ENCODE measurements at regions not wholly inside any gene's neighbourhood (a gene's known extent, or its start where the extent isn't known, plus 50 kb on each side); places are given as distances from the start of the nearest gene placed in this dataset.

DNA sequence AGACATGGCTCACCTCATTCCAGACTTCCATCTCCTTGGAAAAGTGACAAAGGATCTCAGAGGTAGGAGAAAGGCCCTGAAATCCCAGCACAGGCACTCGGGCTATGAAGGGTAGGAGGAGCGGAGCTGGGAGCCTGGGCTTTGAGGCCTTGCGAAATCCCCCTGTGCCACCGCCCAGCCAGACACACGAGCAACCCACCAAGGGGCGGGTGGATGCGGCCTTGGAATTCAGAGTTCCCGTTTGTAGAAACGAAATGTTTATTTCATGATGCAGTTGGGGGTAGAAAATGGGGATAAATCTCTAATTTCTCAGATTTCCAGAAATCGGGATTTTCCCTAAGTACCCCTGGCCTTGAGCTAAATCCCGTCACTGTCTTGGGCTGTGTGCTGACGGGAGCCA lies 177.1 kb upstream of the HDAC4 start:
- peaks cover 2% of the 10 kb centered on the region for H3K27me3 Mint-ChIP-seq (ENCODE audit: unreplicated experiment)
- H3K36me3 Mint-ChIP-seq (ENCODE audit: unreplicated experiment), result peaks cover 4% of the 10 kb centered on the region
- TF ChIP-seq, protein P1, sequence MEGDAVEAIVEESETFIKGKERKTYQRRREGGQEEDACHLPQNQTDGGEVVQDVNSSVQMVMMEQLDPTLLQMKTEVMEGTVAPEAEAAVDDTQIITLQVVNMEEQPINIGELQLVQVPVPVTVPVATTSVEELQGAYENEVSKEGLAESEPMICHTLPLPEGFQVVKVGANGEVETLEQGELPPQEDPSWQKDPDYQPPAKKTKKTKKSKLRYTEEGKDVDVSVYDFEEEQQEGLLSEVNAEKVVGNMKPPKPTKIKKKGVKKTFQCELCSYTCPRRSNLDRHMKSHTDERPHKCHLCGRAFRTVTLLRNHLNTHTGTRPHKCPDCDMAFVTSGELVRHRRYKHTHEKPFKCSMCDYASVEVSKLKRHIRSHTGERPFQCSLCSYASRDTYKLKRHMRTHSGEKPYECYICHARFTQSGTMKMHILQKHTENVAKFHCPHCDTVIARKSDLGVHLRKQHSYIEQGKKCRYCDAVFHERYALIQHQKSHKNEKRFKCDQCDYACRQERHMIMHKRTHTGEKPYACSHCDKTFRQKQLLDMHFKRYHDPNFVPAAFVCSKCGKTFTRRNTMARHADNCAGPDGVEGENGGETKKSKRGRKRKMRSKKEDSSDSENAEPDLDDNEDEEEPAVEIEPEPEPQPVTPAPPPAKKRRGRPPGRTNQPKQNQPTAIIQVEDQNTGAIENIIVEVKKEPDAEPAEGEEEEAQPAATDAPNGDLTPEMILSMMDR (IDR thresholded peaks at IDR 0.05; ENCODE audit: partially characterized antibody, unreplicated experiment), result no peak
- peaks cover 2% of the 10 kb centered on the region for H3K4me1 Mint-ChIP-seq (ENCODE audit: low read depth, unreplicated experiment)
- no peak overlapping the region for H3K27ac Mint-ChIP-seq (ENCODE audit: unreplicated experiment)
- no peak for DNase-seq
- H3K9me3 Mint-ChIP-seq (ENCODE audit: unreplicated experiment), result peaks cover 6% of the 10 kb centered on the region
- no peak overlapping the region for H3K4me3 Mint-ChIP-seq (ENCODE audit: unreplicated experiment)

DNA sequence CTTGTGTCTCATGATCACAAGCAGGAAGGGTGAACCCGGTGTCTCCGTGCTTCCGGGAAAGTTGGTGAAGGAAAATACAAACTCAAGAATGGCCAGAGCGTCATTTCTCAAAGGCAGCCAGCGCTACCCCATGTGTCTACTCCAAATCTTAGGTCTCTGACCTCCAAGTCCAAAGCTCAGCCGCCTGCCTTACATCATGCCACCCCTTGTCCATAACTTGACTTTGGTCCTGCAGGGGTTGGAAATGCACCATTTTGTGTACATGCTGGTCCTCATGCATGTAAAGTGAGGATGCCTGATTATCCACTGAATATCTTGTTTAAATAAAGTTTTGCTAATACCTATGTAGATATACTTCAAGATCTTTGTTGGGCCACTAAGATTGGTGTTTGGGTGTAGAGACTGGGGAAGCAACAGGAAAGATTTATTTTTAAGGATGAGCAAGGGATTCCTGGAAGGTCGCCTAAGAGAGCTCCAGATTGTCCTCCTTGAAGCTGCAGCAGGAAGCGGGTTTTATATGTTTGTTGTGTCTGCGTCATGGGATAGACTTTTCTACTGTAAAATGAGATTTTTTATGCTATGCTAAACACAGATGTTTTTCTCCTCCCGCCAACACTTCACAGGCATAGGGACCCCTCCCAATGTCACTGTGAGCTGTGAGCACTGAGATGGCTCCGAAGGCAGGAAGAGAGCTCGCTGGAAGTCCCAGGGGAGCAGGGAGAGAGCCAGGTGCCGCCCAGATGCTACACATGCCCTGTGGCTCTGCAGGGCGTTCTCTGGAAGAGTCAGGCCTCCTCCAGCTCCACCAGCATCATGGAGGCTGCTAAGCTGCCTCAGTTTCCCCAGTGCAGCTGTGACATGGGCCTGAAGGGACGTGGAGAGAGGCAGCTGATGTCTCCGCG lies 176.2 kb upstream of the HDAC4 start:
- Mint-ChIP-seq H3K27me3 (ENCODE audit: unreplicated experiment) (peaks cover 2% of the 10 kb centered on the region), H3K27ac (ENCODE audit: unreplicated experiment) (no peak overlapping the region), H3K9me3 (ENCODE audit: unreplicated experiment) (peaks cover 6% of the 10 kb centered on the region), H3K36me3 (ENCODE audit: unreplicated experiment) (peaks cover 4% of the 10 kb centered on the region), H3K4me3 (ENCODE audit: unreplicated experiment) (no peak overlapping the region), H3K4me1 (ENCODE audit: low read depth, unreplicated experiment) (peaks cover 2% of the 10 kb centered on the region)
- peak; percentile 24 for DNase-seq
- TF ChIP-seq, protein P1 (IDR thresholded peaks at IDR 0.05; ENCODE audit: partially characterized antibody, unreplicated experiment), result no peak

DNA sequence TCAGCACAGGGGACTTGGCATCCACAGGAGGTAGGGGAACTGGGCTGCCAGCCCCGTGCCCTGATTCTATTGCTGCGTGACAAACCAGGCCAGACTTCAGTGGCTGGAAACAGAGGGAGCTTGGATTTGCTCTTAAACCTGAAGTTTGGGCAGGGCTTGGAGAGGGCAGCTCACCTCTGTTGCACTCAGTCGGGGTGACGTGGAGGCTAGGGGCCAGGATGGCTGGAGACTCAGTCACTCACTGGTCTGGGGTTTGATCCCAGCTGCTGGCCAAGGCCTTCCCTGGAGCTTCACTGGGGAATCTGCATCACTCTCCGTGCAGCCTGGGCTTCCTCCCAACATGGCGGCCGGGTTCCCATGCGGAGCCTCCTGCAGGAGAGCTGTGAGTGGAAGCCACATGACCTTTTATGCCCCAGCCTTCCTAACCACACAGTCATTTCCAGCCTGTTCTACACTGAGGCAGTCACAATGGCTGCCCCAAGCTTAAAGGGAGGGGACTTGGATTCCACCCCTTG lies 175.2 kb upstream of the HDAC4 start:
- TF ChIP-seq, protein P1 (IDR thresholded peaks at IDR 0.05; ENCODE audit: partially characterized antibody, unreplicated experiment), result no peak
- peak; percentile 7 for DNase-seq
- H3K9me3 Mint-ChIP-seq (ENCODE audit: unreplicated experiment), result peaks cover 6% of the 10 kb centered on the region
- peaks cover 2% of the 10 kb centered on the region for H3K36me3 Mint-ChIP-seq (ENCODE audit: unreplicated experiment)
- H3K27me3 Mint-ChIP-seq (ENCODE audit: unreplicated experiment), result peaks cover 1% of the 10 kb centered on the region
- no peak overlapping the region for H3K27ac Mint-ChIP-seq (ENCODE audit: unreplicated experiment)
- no peak overlapping the region for H3K4me3 Mint-ChIP-seq (ENCODE audit: unreplicated experiment)
- peaks cover 2% of the 10 kb centered on the region for H3K4me1 Mint-ChIP-seq (ENCODE audit: low read depth, unreplicated experiment)

DNA sequence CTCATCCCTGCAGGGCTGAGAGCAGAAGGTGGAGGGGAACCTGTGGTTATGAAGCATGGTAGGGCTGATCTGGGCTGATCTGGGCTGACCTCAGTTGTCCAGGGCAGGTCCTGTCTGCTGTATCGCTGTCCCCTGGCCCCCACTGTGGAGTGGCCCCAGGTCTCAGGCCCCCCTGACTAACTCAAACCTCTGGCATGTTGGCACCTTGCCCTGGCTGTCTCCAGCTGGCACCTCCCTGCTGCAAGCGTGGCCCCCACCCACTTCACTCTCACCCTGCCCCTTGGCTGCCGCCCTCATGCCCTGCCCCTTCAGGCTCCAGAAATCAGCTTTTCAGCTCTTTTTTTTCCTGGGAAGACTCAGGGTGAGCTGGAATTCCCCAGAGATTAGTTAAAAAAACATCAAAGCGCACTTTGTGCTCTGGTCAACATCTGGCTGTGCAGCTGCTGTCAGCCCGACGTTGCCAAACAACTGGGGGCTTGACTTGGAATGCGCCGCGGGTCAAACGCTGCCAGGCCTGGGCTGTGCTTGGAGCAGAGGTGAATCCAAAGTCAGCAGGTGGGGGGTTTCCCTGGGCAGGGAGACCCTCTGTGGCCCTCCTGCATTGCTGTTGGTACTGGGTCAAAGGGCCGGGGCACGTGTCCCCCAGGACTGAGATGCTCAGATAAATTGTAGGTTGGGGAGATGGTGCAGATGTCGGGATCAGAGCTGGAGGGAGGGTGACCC lies 173.8 kb upstream of the HDAC4 start:
- H3K27ac Mint-ChIP-seq (ENCODE audit: unreplicated experiment), result no peak overlapping the region
- no peak overlapping the region for H3K4me3 Mint-ChIP-seq (ENCODE audit: unreplicated experiment)
- H3K36me3 Mint-ChIP-seq (ENCODE audit: unreplicated experiment), result no peaks in the 10 kb centered on the region
- no peak for DNase-seq
- peaks cover 2% of the 10 kb centered on the region for H3K4me1 Mint-ChIP-seq (ENCODE audit: low read depth, unreplicated experiment)
- no peaks in the 10 kb centered on the region for H3K27me3 Mint-ChIP-seq (ENCODE audit: unreplicated experiment)
- peaks cover 5% of the 10 kb centered on the region for H3K9me3 Mint-ChIP-seq (ENCODE audit: unreplicated experiment)
- TF ChIP-seq, protein P1 (IDR thresholded peaks at IDR 0.05; ENCODE audit: partially characterized antibody, unreplicated experiment), result no peak
